Esophagus muscularis mucosa (tissue), 4 donors: ENCODE measurements at regions not wholly inside any gene's neighbourhood (a gene's known extent, or its start where the extent isn't known, plus 50 kb on each side); places are given as distances from the start of the nearest gene placed in this dataset.

Experiments used
- DNase-seq: peaks from one replicate; pipeline ENCODE4 v3.0.0-alpha.2; 2017; ENCODE audit errors: extremely low spot score
- H3K27ac ChIP-seq, 4 donors: fragments of 200-600 bp; sonication (generic); replicated peaks in 1 of 4; 1 replicate in 3 of 4; 2 replicates in 1 of 4; pipeline ENCODE4 v1.5.1; 2016 to 2019; ENCODE audit warnings: mild to moderate bottlenecking in 1 of 4
- H3K27me3 ChIP-seq, 4 donors: fragments of 200-600 bp; sonication (generic); one replicate each; pipeline versions ENCODE4 v1.5.1 to v1.6.0; 2016 to 2019
- H3K36me3 ChIP-seq, 4 donors: fragments of 200-600 bp; sonication (generic); one replicate each; pipeline ENCODE4 v1.5.1; 2016 to 2019
- H3K4me1 ChIP-seq, 4 donors: fragments of 200-600 bp; sonication (generic); one replicate each; pipeline ENCODE4 v1.5.1; 2016 to 2019
- H3K4me3 ChIP-seq, 4 donors: fragments of 200-600 bp; sonication (generic); 1 replicate in 2 of 4; 2 replicates in 2 of 4; pipeline ENCODE4 v1.5.1; 2016 to 2019; ENCODE audit warnings: mild to moderate bottlenecking in 4 of 4, moderate library complexity in 1 of 4
- H3K9me3 ChIP-seq, 4 donors: fragments of 200-600 bp; sonication (generic); 1 replicate in 3 of 4; 2 replicates in 1 of 4; pipeline ENCODE4 v1.5.1; 2016 to 2019
- EP300 ChIP-seq: sonication (generic); formaldehyde crosslinking; IDR thresholded peaks from one replicate; pipeline ENCODE4 v1.6.1; 2017; ENCODE audit warnings: antibody characterized with exemption
- POLR2A ChIP-seq: fragments of 450-650 bp; IDR thresholded peaks from one replicate; pipeline ENCODE4 v1.6.1; 2017; ENCODE audit warnings: antibody characterized with exemption, moderate library complexity, mild to moderate bottlenecking, low read depth
- POLR2AphosphoS5 ChIP-seq, 2 donors: sonication (generic); formaldehyde crosslinking; IDR thresholded peaks; one replicate each; pipeline ENCODE4 v1.6.1; 2017; ENCODE audit warnings: antibody characterized with exemption in 2 of 2
- WGBS: methylation state at CpG from one replicate; pipeline ENCODE4 v1.1.5; 2018; 5-methylcytosine and 5-hydroxymethylcytosine counted together
- intact Hi-C: fragments of 100-400 bp; cut with DNase I; formaldehyde crosslinking; loops from one replicate; pipeline ENCODE4 v1.15.1; 2023
- TF ChIP-seq, protein P1 (sequence below), 3 experiments: fragments of 200-600 bp in 2 of 3; fragments of 450-650 bp in 1 of 3; sonication (generic) in 2 of 3; IDR thresholded peaks; one replicate each; pipeline ENCODE4 v1.5.1; 2017 to 2019; ENCODE audit warnings: antibody characterized with exemption in 3 of 3, mild to moderate bottlenecking in 2 of 3, moderate library complexity in 1 of 3

- intact Hi-C loops, result loop anchor here (2.0 kb wide), 1 partner anchor 394 kb away; no protein-coding TSS in a partner anchor
- H3K27me3 ChIP-seq, result peaks cover 0 to 66% (median 12%) of the 10 kb centered on the region in 4 donors
- H3K36me3 ChIP-seq, result no peaks in the 10 kb centered on the region
- H3K9me3 ChIP-seq, result peaks cover 0 to 3% (median 2%) of the 10 kb centered on the region in 4 donors
- peak; percentile 95 for DNase-seq
- peak overlapping the region; percentile 21 to 39 (median 33) for H3K4me3 ChIP-seq
- H3K4me1 ChIP-seq, result peaks cover 0 to 8% (median 5%) of the 10 kb centered on the region in 4 donors
- H3K27ac ChIP-seq, result no peak overlapping the region
- TF ChIP-seq, protein P1, sequence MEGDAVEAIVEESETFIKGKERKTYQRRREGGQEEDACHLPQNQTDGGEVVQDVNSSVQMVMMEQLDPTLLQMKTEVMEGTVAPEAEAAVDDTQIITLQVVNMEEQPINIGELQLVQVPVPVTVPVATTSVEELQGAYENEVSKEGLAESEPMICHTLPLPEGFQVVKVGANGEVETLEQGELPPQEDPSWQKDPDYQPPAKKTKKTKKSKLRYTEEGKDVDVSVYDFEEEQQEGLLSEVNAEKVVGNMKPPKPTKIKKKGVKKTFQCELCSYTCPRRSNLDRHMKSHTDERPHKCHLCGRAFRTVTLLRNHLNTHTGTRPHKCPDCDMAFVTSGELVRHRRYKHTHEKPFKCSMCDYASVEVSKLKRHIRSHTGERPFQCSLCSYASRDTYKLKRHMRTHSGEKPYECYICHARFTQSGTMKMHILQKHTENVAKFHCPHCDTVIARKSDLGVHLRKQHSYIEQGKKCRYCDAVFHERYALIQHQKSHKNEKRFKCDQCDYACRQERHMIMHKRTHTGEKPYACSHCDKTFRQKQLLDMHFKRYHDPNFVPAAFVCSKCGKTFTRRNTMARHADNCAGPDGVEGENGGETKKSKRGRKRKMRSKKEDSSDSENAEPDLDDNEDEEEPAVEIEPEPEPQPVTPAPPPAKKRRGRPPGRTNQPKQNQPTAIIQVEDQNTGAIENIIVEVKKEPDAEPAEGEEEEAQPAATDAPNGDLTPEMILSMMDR (IDR thresholded peaks at IDR 0.05), result peak; percentile 68 to 90 (median 69)
- TF ChIP-seq POLR2AphosphoS5 (IDR thresholded peaks at IDR 0.05), result no peak
- WGBS, result 3% methylated on average over 23 of the region's 30 CpGs
Observed at GRCh38 chr3:10738688-10739372, 77.2 kb upstream of the SLC6A11 start.

- Histone ChIP-seq H3K4me3 (no peak overlapping the region), H3K27me3 (peaks cover 0 to 65% (median 12%) of the 10 kb centered on the region in 4 donors), H3K9me3 (no peaks in the 10 kb centered on the region), H3K27ac (no peak overlapping the region), H3K4me1 (peaks cover 0 to 8% (median 5%) of the 10 kb centered on the region in 4 donors), H3K36me3 (no peaks in the 10 kb centered on the region)
- no peak for DNase-seq
- intact Hi-C loops, result no loop called here
- TF ChIP-seq, protein P1 (IDR thresholded peaks at IDR 0.05), result no peak
- TF ChIP-seq POLR2AphosphoS5 (IDR thresholded peaks at IDR 0.05), result no peak
- TF ChIP-seq EP300, result no peak
- TF ChIP-seq POLR2A, result no peak
- WGBS, result 58% methylated on average over 4 of the region's 4 CpGs
Observed at GRCh38 chr3:10740954-10741353, 75.1 kb upstream of the SLC6A11 start.

- intact Hi-C loops, result no loop called here
- no peak overlapping the region for H3K4me3 ChIP-seq
- TF ChIP-seq EP300 (no peak), POLR2AphosphoS5 (IDR thresholded peaks at IDR 0.05) (no peak), POLR2A (no peak)
- TF ChIP-seq, protein P1 (IDR thresholded peaks at IDR 0.05), result no peak
- DNase-seq, result no peak
- peaks cover 0 to 65% (median 10%) of the 10 kb centered on the region in 4 donors for H3K27me3 ChIP-seq
- H3K36me3 ChIP-seq, result no peaks in the 10 kb centered on the region
- WGBS, result 74% methylated on average over 10 of the region's 10 CpGs
- H3K27ac ChIP-seq, result no peak overlapping the region
- H3K9me3 ChIP-seq, result no peaks in the 10 kb centered on the region
- H3K4me1 ChIP-seq, result peaks cover 0 to 8% (median 5%) of the 10 kb centered on the region in 4 donors
Observed at GRCh38 chr3:10741891-10742671, 73.9 kb upstream of the SLC6A11 start.

DNA sequence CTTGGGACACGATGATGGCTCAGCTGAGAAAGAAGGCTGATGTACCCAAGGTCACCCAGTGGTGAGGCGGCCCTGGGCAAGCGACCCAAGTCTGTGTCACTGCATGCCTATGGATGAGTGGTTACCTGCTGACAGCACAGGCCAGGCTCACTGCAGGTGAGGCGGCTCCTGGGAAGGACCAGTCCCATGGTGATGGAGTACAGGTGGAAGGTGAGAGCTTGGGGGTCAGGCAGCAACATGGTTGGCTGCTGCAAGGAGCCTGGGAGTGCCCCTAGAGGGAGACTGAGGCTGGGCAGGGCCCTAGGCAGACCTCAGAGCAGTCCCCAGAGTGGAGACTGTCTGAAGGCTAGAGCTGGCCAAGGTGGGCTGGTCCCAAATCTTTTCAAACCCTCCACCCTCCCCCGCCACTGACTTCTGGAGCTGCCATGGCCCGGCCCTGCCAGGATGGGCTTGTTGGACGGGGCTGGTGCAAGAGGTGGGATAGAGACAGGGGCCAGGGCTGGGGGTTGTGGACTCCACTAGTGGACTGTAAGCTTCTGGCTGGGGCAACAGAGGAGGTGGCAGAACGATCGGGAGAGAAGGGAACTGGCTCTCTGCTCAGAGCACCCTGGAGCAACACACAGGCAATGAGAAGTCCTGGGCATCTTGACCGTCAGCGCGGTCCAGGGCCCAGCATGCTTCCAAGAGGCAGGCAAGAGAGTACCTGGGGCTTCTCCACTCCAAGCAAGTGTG is 72.5 kb upstream of the SLC6A11 start:
- TF ChIP-seq, protein P1 (IDR thresholded peaks at IDR 0.05), result no peak
- TF ChIP-seq POLR2AphosphoS5 (IDR thresholded peaks at IDR 0.05) (no peak), POLR2A (no peak), EP300 (no peak)
- intact Hi-C loops, result no loop called here
- peaks cover 0 to 7% (median 4%) of the 10 kb centered on the region in 4 donors for H3K4me1 ChIP-seq
- H3K9me3 ChIP-seq, result no peaks in the 10 kb centered on the region
- H3K27me3 ChIP-seq, result peaks cover 0 to 51% (median 8%) of the 10 kb centered on the region in 4 donors
- WGBS, result 72% methylated on average over 11 of the region's 12 CpGs
- no peaks in the 10 kb centered on the region for H3K36me3 ChIP-seq
- H3K27ac ChIP-seq, result no peak overlapping the region
- no peak for DNase-seq
- no peak overlapping the region for H3K4me3 ChIP-seq
